ENCODE measurements at regions not wholly inside any gene's neighbourhood (a gene's known extent, or its start where the extent isn't known, plus 50 kb on each side); places are given as distances from the start of the nearest gene placed in this dataset.
"Not testable (repeated sequence)": the region's sequence is repeated elsewhere in the genome, so short reads cannot be mapped to it uniquely, and the experiment has no call there.

DNA sequence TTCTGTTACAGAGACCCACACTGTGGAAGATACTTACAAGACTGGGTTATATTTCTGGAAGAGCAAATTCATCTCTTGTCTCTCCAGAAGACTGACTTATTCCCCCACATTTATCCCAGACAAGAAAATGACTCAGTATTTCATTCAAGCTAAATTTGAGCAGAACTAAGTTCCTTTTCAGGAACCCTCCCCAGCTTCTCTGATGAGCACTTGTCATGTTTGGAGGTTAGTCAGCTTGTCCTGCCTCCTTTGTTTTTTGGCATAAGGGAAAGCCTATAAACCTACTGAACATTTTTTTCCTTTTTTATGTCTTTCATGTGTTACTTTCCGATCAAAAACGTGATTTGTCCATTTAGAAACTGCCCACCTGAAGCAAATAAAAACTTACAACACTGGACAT, 198.0 kb downstream of the C16orf95 start:
- Histone ChIP-seq H3K27me3 (ENCODE audit: control insufficient read depth in 1 of 2, insufficient read depth in 2 of 2, low read length in 1 of 2) (no peaks in the 10 kb centered on the region), H3K9me3 (ENCODE audit: control insufficient read depth, low read length) (no peaks in the 10 kb centered on the region), H3K4me1 (ENCODE audit: control insufficient read depth in 1 of 2, insufficient read depth in 2 of 2, low read length in 2 of 2) (no peaks in the 10 kb centered on the region), H3K36me3 (ENCODE audit: control insufficient read depth in 1 of 2, insufficient read depth in 2 of 2, low read length in 1 of 2) (no peaks in the 10 kb centered on the region), H3K4me3 (ENCODE audit: low read length in 2 of 2) (no peak overlapping the region), H3K27ac (ENCODE audit: low read depth in 1 of 2, low read length in 2 of 2) (no peak overlapping the region)
- WGBS, 2 donors = 91 to 95% methylated on average over 2 of the region's 2 CpGs
- no peak for DNase-seq
- no peak for ATAC-seq (ENCODE audit: low FRiP score)
- intact Hi-C loops (cut with DNase I) = no loop called here

DNA sequence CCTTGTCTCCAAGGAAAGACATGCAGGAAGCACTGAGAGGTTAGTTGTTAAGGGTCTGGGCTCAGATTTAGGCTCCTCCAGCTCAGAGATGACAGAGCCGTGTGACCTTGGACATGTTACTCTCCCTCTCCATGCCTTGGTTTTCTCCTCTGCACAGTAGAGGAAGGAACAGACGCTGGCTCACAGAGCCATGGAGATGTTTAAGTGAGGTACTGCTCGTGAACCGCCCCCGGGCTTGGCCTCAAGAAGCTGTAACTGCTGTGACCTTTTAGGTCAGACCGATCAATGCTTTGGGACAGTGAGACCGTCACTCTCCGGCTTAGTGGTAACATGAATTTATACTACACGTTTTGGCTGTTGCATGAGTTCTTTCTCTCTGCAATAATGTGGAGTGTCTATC, 197.4 kb downstream of the C16orf95 start:
- intact Hi-C loops (cut with DNase I) = no loop called here
- Histone ChIP-seq H3K36me3 (ENCODE audit: control insufficient read depth in 1 of 2, insufficient read depth in 2 of 2, low read length in 1 of 2) (no peaks in the 10 kb centered on the region), H3K4me1 (ENCODE audit: control insufficient read depth in 1 of 2, insufficient read depth in 2 of 2, low read length in 2 of 2) (no peaks in the 10 kb centered on the region), H3K27me3 (ENCODE audit: control insufficient read depth in 1 of 2, insufficient read depth in 2 of 2, low read length in 1 of 2) (no peaks in the 10 kb centered on the region), H3K27ac (ENCODE audit: low read depth in 1 of 2, low read length in 2 of 2) (no peak overlapping the region), H3K4me3 (ENCODE audit: low read length in 2 of 2) (no peak overlapping the region), H3K9me3 (ENCODE audit: control insufficient read depth, low read length) (no peaks in the 10 kb centered on the region)
- WGBS, 2 donors = 96 to 97% methylated on average over 9 of the region's 9 CpGs
- DNase-seq = no peak
- ATAC-seq (ENCODE audit: low FRiP score) = no peak

- Histone ChIP-seq H3K4me1 (ENCODE audit: control insufficient read depth in 1 of 2, insufficient read depth in 2 of 2, low read length in 2 of 2) (no peaks in the 10 kb centered on the region), H3K36me3 (ENCODE audit: control insufficient read depth in 1 of 2, insufficient read depth in 2 of 2, low read length in 1 of 2) (no peaks in the 10 kb centered on the region), H3K27me3 (ENCODE audit: control insufficient read depth in 1 of 2, insufficient read depth in 2 of 2, low read length in 1 of 2) (no peaks in the 10 kb centered on the region), H3K4me3 (ENCODE audit: low read length in 2 of 2) (no peak overlapping the region), H3K27ac (ENCODE audit: low read depth in 1 of 2, low read length in 2 of 2) (no peak overlapping the region), H3K9me3 (ENCODE audit: control insufficient read depth, low read length) (no peaks in the 10 kb centered on the region)
- intact Hi-C loops (cut with DNase I) = no loop called here
- ATAC-seq (ENCODE audit: low FRiP score) = no peak
- no peak for DNase-seq
- 82 to 89% methylated on average over 4 of the region's 4 CpGs for WGBS, 2 donors
Measured at GRCh38 chr16:87121816-87122215, 195.4 kb downstream of the C16orf95 start.

DNA sequence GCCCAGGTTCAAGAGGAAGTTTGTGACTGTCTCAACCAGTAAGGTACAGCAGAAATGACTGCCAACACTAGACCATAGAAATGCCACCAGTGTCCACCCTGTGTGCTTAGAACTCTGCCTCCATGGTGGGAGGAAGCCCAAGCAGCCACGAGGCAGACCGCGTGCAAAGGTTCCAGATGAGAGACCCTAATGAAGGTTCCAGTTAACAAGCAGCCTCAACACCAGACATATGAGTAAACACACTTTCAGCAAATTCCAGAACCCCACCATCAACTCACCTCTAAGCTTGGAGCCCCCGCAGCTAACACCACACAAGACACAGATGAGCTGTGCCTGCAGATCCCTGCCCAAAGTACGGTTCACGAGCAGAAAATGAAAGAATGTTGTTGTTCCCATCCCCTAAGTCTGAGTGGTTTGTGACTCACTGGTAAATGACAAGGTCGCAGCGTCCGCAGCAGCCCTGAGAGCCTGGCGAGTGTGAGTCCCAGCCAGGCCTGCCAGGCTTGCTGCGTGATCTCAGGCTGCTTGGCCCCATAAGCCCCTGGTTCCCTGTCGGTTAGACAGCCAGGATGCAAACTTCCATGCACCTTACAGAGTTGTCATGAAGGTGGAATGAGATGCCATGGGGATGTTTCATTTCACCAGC, 193.7 kb downstream of the C16orf95 start:
- Histone ChIP-seq H3K9me3 (ENCODE audit: control insufficient read depth, low read length) (no peaks in the 10 kb centered on the region), H3K27me3 (ENCODE audit: control insufficient read depth in 1 of 2, insufficient read depth in 2 of 2, low read length in 1 of 2) (no peaks in the 10 kb centered on the region), H3K27ac (ENCODE audit: low read depth in 1 of 2, low read length in 2 of 2) (no peak overlapping the region), H3K4me1 (ENCODE audit: control insufficient read depth in 1 of 2, insufficient read depth in 2 of 2, low read length in 2 of 2) (no peaks in the 10 kb centered on the region), H3K36me3 (ENCODE audit: control insufficient read depth in 1 of 2, insufficient read depth in 2 of 2, low read length in 1 of 2) (no peaks in the 10 kb centered on the region), H3K4me3 (ENCODE audit: low read length in 2 of 2) (no peak overlapping the region)
- intact Hi-C loops (cut with DNase I) = no loop called here
- no peak for DNase-seq
- WGBS, 2 donors = 98 to 99% methylated on average over 12 of the region's 12 CpGs
- ATAC-seq (ENCODE audit: low FRiP score) = no peak

- H3K4me3 ChIP-seq (ENCODE audit: low read length in 2 of 2); H3K27me3 ChIP-seq (ENCODE audit: control insufficient read depth in 1 of 2, insufficient read depth in 2 of 2, low read length in 1 of 2); H3K4me1 ChIP-seq (ENCODE audit: control insufficient read depth in 1 of 2, insufficient read depth in 2 of 2, low read length in 2 of 2); DNase-seq; H3K9me3 ChIP-seq (ENCODE audit: control insufficient read depth, low read length); intact Hi-C loops (cut with DNase I); H3K27ac ChIP-seq (ENCODE audit: low read depth in 1 of 2, low read length in 2 of 2); H3K36me3 ChIP-seq (ENCODE audit: control insufficient read depth in 1 of 2, insufficient read depth in 2 of 2, low read length in 1 of 2); ATAC-seq (ENCODE audit: low FRiP score): not testable (repeated sequence)
- 95% methylated on average over 9 of the region's 9 CpGs for WGBS, 2 donors
Measured at GRCh38 chr16:87124405-87124804, 192.8 kb downstream of the C16orf95 start.

DNA sequence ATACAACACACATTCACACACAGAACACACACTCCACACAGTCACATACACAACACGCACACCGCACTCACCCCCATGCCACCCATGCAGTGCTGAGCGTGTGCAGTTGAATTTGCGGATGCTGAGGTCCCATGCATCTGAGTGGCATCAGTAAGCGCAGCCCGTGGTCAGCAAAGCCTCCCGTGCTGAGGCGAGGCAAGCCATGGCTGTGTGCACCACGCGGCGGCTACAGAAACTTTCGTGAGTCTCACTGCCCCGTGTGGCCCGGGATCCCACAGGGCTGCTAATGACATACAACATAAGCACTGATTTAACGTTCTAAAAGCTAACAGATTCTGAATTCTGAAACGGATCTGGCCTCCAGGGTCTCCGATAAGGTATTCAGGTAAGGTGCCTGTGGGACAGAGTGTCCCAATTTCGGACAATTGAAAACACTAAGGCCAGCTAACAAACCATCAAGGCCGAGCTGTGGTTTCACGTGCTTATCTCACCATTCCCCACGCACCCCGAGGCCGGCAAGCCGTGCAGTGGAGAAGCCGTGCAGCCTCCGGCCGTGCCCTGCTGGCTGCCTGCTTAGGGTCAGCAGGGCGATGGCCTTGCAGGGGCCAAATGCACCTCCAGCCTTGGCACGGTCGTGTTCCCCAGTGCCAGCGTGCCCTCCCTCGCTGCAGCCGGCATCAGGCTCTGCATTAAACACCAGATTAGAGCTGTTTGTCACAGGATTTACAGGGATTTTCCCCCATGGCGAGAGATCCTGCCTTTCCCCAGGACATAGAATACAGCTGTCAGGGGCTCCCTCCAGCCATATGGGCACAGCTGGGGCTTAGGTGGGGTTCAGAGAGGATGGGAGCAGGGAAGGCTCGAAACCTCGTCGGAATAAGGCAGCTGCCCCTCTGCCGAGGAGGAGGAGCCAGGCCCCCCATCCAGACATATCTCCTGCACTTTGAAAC, 191.7 kb downstream of the C16orf95 start:
- H3K27me3 ChIP-seq (ENCODE audit: control insufficient read depth in 1 of 2, insufficient read depth in 2 of 2, low read length in 1 of 2) = no peaks in the 10 kb centered on the region
- intact Hi-C loops (cut with DNase I) = loop anchor here in 1 of 2 donors (5.0 kb wide), 4 partner anchors 52 to 568 kb away; partner anchors contain the start of genes FOXL1 and MTHFSD
- H3K4me3 ChIP-seq (ENCODE audit: low read length in 2 of 2) = no peak overlapping the region
- H3K27ac ChIP-seq (ENCODE audit: low read depth in 1 of 2, low read length in 2 of 2) = no peak overlapping the region
- H3K9me3 ChIP-seq (ENCODE audit: control insufficient read depth, low read length) = no peaks in the 10 kb centered on the region
- H3K4me1 ChIP-seq (ENCODE audit: control insufficient read depth in 1 of 2, insufficient read depth in 2 of 2, low read length in 2 of 2) = no peaks in the 10 kb centered on the region
- DNase-seq (no peak), ATAC-seq (ENCODE audit: low FRiP score) (no peak)
- WGBS, 2 donors = 27 to 29% methylated on average over 37 to 38 of the region's 38 CpGs
- no peaks in the 10 kb centered on the region for H3K36me3 ChIP-seq (ENCODE audit: control insufficient read depth in 1 of 2, insufficient read depth in 2 of 2, low read length in 1 of 2)

GRCh38 chr16:87126403-87127025, 190.7 kb downstream of the C16orf95 start:
- intact Hi-C loops (cut with DNase I) = loop anchor here in 1 of 2 donors (5.0 kb wide), 4 partner anchors 51 to 569 kb away; partner anchors contain the start of genes FOXL1 and MTHFSD
- ATAC-seq (ENCODE audit: low FRiP score) = peak; percentile 2
- DNase-seq = no peak
- Histone ChIP-seq H3K36me3 (ENCODE audit: control insufficient read depth in 1 of 2, insufficient read depth in 2 of 2, low read length in 1 of 2) (no peaks in the 10 kb centered on the region), H3K27me3 (ENCODE audit: control insufficient read depth in 1 of 2, insufficient read depth in 2 of 2, low read length in 1 of 2) (no peaks in the 10 kb centered on the region), H3K4me1 (ENCODE audit: control insufficient read depth in 1 of 2, insufficient read depth in 2 of 2, low read length in 2 of 2) (no peaks in the 10 kb centered on the region), H3K27ac (ENCODE audit: low read depth in 1 of 2, low read length in 2 of 2) (peak overlapping the region; percentile 41 to 100), H3K9me3 (ENCODE audit: control insufficient read depth, low read length) (no peaks in the 10 kb centered on the region), H3K4me3 (ENCODE audit: low read length in 2 of 2) (no peak overlapping the region)
- 26 to 28% methylated on average over 13 of the region's 13 CpGs for WGBS, 2 donors

DNA sequence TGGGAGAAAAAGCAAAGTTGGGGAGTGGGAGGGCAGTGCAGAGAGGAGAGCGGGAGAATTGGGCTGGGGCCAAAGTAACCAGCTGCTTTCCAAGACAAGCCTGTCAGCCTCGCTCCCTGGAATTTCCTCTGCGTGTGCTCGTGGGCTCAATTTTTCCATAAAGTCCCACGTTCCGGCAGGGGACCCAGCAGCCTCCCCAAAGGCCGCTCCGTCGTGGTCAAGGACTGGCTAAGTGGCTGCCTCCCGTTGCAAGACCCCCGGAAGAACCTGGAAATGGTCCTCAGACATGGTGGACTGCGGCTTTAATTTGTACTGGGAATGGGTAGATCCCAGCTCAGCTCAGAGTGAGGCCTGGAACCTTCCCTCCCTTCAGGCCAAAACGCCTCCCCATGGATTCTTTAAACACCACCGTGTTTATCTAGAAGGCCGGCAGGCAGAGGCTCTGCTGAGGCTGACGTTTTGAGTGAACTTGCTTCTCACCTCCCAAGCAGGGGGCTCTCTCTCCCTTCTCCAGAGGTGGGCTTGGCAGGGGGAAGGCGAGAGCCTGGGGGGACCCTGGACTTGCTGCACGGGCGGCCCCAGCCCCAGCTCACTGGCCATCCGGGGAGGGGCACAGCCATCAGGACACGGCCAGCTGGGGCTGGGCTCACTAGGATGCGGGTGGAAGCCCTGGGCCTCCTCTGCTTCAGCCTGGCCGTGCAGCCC, 190.0 kb downstream of the C16orf95 start:
- intact Hi-C loops (cut with DNase I) = loop anchor here in 1 of 2 donors (5.0 kb wide), 4 partner anchors 50 to 570 kb away; partner anchors contain the start of genes FOXL1 and MTHFSD
- H3K27ac ChIP-seq (ENCODE audit: low read depth in 1 of 2, low read length in 2 of 2) = peak overlapping the region; percentile 41 to 100
- DNase-seq (peak; percentile 76 to 87), ATAC-seq (ENCODE audit: low FRiP score) (peak; percentile 56)
- H3K27me3 ChIP-seq (ENCODE audit: control insufficient read depth in 1 of 2, insufficient read depth in 2 of 2, low read length in 1 of 2) = no peaks in the 10 kb centered on the region
- H3K36me3 ChIP-seq (ENCODE audit: control insufficient read depth in 1 of 2, insufficient read depth in 2 of 2, low read length in 1 of 2) = no peaks in the 10 kb centered on the region
- no peaks in the 10 kb centered on the region for H3K9me3 ChIP-seq (ENCODE audit: control insufficient read depth, low read length)
- WGBS, 2 donors = 5 to 9% methylated on average over 23 of the region's 23 CpGs
- H3K4me1 ChIP-seq (ENCODE audit: control insufficient read depth in 1 of 2, insufficient read depth in 2 of 2, low read length in 2 of 2) = no peaks in the 10 kb centered on the region
- H3K4me3 ChIP-seq (ENCODE audit: low read length in 2 of 2) = no peak overlapping the region

All from aorta (tissue), 5 donors.